ENCODE measurements at regions not wholly inside any gene's neighbourhood (a gene's known extent, or its start where the extent isn't known, plus 50 kb on each side); places are given as distances from the start of the nearest gene placed in this dataset.

GRCh38 chr6:142014515-142014914 lies 118.2 kb upstream of the GJE1 start (continued):
- no peak for TF ChIP-seq ZNF41 (CRISPR knock-in tag; conservative IDR thresholded peaks at IDR 0.05)
- no peak for TF ChIP-seq PHB2 (IDR thresholded peaks at IDR 0.05; ENCODE audit: low read depth)
- no peak for TF ChIP-seq ZNF253 (CRISPR knock-in tag; conservative IDR thresholded peaks at IDR 0.05)
- TF ChIP-seq PML (IDR thresholded peaks at IDR 0.05; ENCODE audit: low read length): no peak
- no peak for TF ChIP-seq RNF2 (IDR thresholded peaks at IDR 0.05)
- no peak for TF ChIP-seq ARID3B (CRISPR knock-in tag; IDR thresholded peaks at IDR 0.05; ENCODE audit: borderline replicate concordance)
- TF ChIP-seq DNMT1 (IDR thresholded peaks at IDR 0.05): no peak
- no peak for TF ChIP-seq ZNF79 (CRISPR knock-in tag; IDR thresholded peaks at IDR 0.05; ENCODE audit: low read depth)

GRCh38 chr6:142013875-142014495 lies 118.7 kb upstream of the GJE1 start:
- Histone ChIP-seq H4K20me1 (replicated peaks; ENCODE audit: control insufficient read depth, insufficient read depth, low read length) (no peaks in the 10 kb centered on the region), H3K27ac (ENCODE audit: extremely low read depth, low read depth, low read length) (no peak overlapping the region), H3K4me2 (ENCODE audit: insufficient read depth, low read length) (no peak overlapping the region), H3K36me3 (ENCODE audit: control insufficient read depth, insufficient read depth, low read length) (0 out of 3 replicates have a peak, but pooled peaks cover 3% of the 10 kb centered on the region), H3K79me2 (ENCODE audit: control insufficient read depth, insufficient read depth, low read length) (peaks cover 7% of the 10 kb centered on the region; the same call in 1 of the 3 replicates), H3K4me3 (no peak overlapping the region), H3K9me3 (replicated peaks; ENCODE audit: control insufficient read depth, insufficient read depth, low read depth, low read length) (no peaks in the 10 kb centered on the region), H2AFZ (ENCODE audit: low read depth, low read length) (no peak overlapping the region), H3K27me3 (ENCODE audit: control insufficient read depth in 2 of 2, insufficient read depth in 2 of 2, low read length in 2 of 2) (no peaks in the 10 kb centered on the region), H3K9ac (ENCODE audit: insufficient read depth in 1 of 2, low read depth in 2 of 2, low read length in 2 of 2) (no peak overlapping the region), H3K9me1 (ENCODE audit: control insufficient read depth, insufficient read depth, low read length) (no peaks in the 10 kb centered on the region), H3K4me1 (replicated peaks in 1 of 2; ENCODE audit: control insufficient read depth in 2 of 2, insufficient read depth in 2 of 2, low read length in 2 of 2) (peaks cover 0 to 15% of the 10 kb centered on the region in 2 experiments; a peak in 2 of 5 replicates)
- ATAC-seq: no peak
- 43% methylated on average over 4 of the region's 4 CpGs for WGBS (ENCODE audit: insufficient coverage, low coverage, missing lambda C conversion rate)
- no TSS peak for BruUV-seq (replicated peaks)
- in situ Hi-C loops (cut with MboI) (no loop called here), intact Hi-C loops (cut with micrococcal nuclease) (no loop called here)
- ChIA-PET CTCF (ENCODE audit: low intra/inter-chr PET ratio) (no interaction called here), POLR2A (no interaction called here)
- no peak for DNase-seq (ENCODE audit: extremely low read depth in 1 of 4, low spot score in 3 of 4)
- no peak for FAIRE-seq
- TF ChIP-seq TAF7 (tag; IDR thresholded peaks at IDR 0.05) (no peak), CXXC5 (CRISPR knock-in tag; IDR thresholded peaks at IDR 0.05) (no peak), ZBTB2 (IDR thresholded peaks at IDR 0.05) (no peak), MCM3 (IDR thresholded peaks at IDR 0.05) (no peak), BCOR (IDR thresholded peaks at IDR 0.05) (no peak), NCOA2 (IDR thresholded peaks at IDR 0.05; ENCODE audit: partially characterized antibody in 2 of 2) (no peak), ZNF668 (CRISPR knock-in tag; IDR thresholded peaks at IDR 0.05) (no peak), ZEB2 (IDR thresholded peaks at IDR 0.05) (no peak), BDP1 (IDR thresholded peaks at IDR 0.05; ENCODE audit: insufficient read depth, insufficient read length) (no peak)

Measured in K562 (cell line).